Endodermal cell (in vitro differentiated cells): ENCODE measurements at regions not wholly inside any gene's neighbourhood (a gene's known extent, or its start where the extent isn't known, plus 50 kb on each side); places are given as distances from the start of the nearest gene placed in this dataset.

Source experiments
- DNase-seq: peaks from one replicate; pipeline ENCODE4 v3.0.0-alpha.2; 2017
- H3K27ac ChIP-seq: 2 replicates; pipeline ENCODE4 v1.5.1; 2013; ENCODE audit warnings: mild to moderate bottlenecking, low read depth, low read length, moderate library complexity
- H3K27me3 ChIP-seq: 2 replicates; pipeline ENCODE4 v1.6.1; 2013; ENCODE audit warnings: mild to moderate bottlenecking, low read length, moderate library complexity; ENCODE audit not compliant: insufficient read depth, control insufficient read depth, poor library complexity, severe bottlenecking
- H3K36me3 ChIP-seq: 2 replicates; pipeline ENCODE4 v1.7.0; 2013; ENCODE audit warnings: mild to moderate bottlenecking, low read length, moderate library complexity; ENCODE audit not compliant: control insufficient read depth, insufficient read depth
- H3K4me1 ChIP-seq: one replicate; pipeline ENCODE4 v1.7.0; 2013; ENCODE audit warnings: low read length; ENCODE audit not compliant: control insufficient read depth, insufficient read depth
- H3K4me3 ChIP-seq: 2 replicates; pipeline ENCODE4 v1.5.1; 2013; ENCODE audit warnings: mild to moderate bottlenecking, low read length, moderate library complexity
- H3K9ac ChIP-seq: 2 replicates; pipeline ENCODE4 v1.6.1; 2013; ENCODE audit warnings: mild to moderate bottlenecking, low read length, moderate library complexity; ENCODE audit not compliant: poor library complexity, severe bottlenecking; ENCODE audit errors: extremely low read depth
- H3K9me3 ChIP-seq: 2 replicates; pipeline ENCODE4 v1.6.1; 2013; ENCODE audit warnings: mild to moderate bottlenecking, low read length, moderate library complexity; ENCODE audit not compliant: control insufficient read depth
- H3K27ac Mint-ChIP-seq: 2 replicates; pipeline ENCODE4 v1.8.0; 2020; ENCODE audit warnings: mixed read lengths
- H3K27me3 Mint-ChIP-seq: 2 replicates; pipeline ENCODE4 v1.8.0; 2021; ENCODE audit warnings: mild to moderate bottlenecking, mixed read lengths; ENCODE audit not compliant: insufficient read depth
- H3K36me3 Mint-ChIP-seq: 2 replicates; pipeline ENCODE4 v1.8.0; 2020; ENCODE audit warnings: low read depth, mixed read lengths
- H3K4me1 Mint-ChIP-seq: 2 replicates; pipeline ENCODE4 v1.8.0; 2020; ENCODE audit warnings: mixed read lengths
- H3K4me3 Mint-ChIP-seq: 2 replicates; pipeline ENCODE4 v1.8.0; 2020; ENCODE audit warnings: mild to moderate bottlenecking, moderate library complexity, mixed read lengths
- H3K9me3 Mint-ChIP-seq: 2 replicates; pipeline ENCODE4 v1.8.0; 2020; ENCODE audit warnings: mild to moderate bottlenecking, mixed read lengths
- WGBS, 2 experiments: methylation state at CpG; one replicate each; pipeline versions ENCODE4 v1.1.5 to v1.1.7; 2013; ENCODE audit warnings: missing lambda C conversion rate in 2 of 2, mixed read lengths in 1 of 2; ENCODE audit not compliant: insufficient coverage in 1 of 2, insufficient read length in 1 of 2; 5-methylcytosine and 5-hydroxymethylcytosine counted together
- TF ChIP-seq, protein P1 (sequence below): fragments of 200-600 bp; sonication (generic); conservative IDR thresholded peaks from 2 replicates; pipeline ENCODE4 v1.5.0; 2021; ENCODE audit warnings: antibody characterized with exemption, mild to moderate bottlenecking

DNA sequence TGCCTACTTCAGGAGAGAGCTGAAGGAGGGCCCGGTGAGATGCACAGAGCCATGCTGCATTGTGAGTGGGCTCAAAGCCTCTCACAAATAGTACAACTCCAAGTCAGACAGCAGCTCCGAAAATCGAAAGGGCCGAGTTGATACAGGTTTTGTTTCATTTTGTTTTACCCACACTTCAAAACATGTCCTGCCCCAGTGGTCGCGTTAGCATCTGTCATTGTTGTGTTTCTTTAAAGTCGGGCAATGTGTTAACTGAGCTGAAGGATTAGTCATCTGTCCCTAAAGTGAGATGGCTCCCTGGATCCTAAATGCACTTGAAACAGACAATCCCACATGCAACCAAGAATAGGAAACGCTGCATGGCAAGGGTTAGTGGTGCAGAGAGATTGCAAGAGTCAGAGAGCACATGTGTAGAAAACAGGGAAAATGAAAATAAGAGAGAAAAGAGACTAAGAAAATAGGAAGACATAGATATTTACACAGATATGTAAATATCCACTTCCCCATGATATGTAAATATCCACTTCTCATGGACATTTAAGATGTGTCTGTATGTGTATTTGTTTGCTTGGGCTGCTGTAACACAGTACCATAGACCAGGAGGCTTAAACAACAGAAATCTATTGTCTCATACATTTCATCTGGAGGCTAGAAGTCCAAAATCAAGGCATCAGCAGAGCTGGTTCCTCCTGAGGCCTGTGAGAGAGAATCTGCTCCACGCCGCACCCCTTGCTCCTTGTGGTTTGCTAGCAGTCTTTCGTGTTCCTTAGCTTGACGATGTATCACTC lies 131.4 kb upstream of the RAB4A start:
- TF ChIP-seq, protein P1, sequence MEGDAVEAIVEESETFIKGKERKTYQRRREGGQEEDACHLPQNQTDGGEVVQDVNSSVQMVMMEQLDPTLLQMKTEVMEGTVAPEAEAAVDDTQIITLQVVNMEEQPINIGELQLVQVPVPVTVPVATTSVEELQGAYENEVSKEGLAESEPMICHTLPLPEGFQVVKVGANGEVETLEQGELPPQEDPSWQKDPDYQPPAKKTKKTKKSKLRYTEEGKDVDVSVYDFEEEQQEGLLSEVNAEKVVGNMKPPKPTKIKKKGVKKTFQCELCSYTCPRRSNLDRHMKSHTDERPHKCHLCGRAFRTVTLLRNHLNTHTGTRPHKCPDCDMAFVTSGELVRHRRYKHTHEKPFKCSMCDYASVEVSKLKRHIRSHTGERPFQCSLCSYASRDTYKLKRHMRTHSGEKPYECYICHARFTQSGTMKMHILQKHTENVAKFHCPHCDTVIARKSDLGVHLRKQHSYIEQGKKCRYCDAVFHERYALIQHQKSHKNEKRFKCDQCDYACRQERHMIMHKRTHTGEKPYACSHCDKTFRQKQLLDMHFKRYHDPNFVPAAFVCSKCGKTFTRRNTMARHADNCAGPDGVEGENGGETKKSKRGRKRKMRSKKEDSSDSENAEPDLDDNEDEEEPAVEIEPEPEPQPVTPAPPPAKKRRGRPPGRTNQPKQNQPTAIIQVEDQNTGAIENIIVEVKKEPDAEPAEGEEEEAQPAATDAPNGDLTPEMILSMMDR, result no peak
- H3K4me3 ChIP-seq, result no peak overlapping the region
- H3K4me1 ChIP-seq, result no peaks in the 10 kb centered on the region
- H3K27ac ChIP-seq, result no peak overlapping the region
- H3K9me3 ChIP-seq, result peaks cover 22% of the 10 kb centered on the region
- DNase-seq, result no peak
- no peak overlapping the region for H3K9ac ChIP-seq
- Mint-ChIP-seq H3K4me1 (peaks cover 15% of the 10 kb centered on the region), H3K36me3 (peaks cover 2% of the 10 kb centered on the region), H3K9me3 (peaks cover 19% of the 10 kb centered on the region), H3K27me3 (peaks cover 7% of the 10 kb centered on the region), H3K27ac (no peak overlapping the region), H3K4me3 (no peak overlapping the region)
- 80 to 87% methylated on average over 7 to 12 of the region's 12 CpGs for WGBS, 2 experiments
- no peaks in the 10 kb centered on the region for H3K27me3 ChIP-seq
- no peaks in the 10 kb centered on the region for H3K36me3 ChIP-seq

DNA sequence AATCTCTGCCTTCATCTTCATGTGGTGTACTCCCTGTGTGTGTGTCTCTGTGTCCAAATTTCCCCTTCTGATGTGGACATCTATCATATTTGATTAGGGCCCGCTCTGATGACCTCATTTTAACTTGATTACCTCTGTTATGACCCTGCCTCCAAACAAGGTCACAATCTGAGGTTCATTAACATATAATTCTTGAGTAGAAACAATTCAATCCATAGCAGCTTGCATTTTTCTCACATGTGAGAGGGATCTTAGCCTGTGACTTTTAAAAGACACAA lies 130.9 kb upstream of the RAB4A start:
- Histone ChIP-seq H3K9ac (no peak overlapping the region), H3K4me3 (no peak overlapping the region), H3K9me3 (peaks cover 17% of the 10 kb centered on the region), H3K4me1 (no peaks in the 10 kb centered on the region), H3K27me3 (no peaks in the 10 kb centered on the region), H3K27ac (no peak overlapping the region), H3K36me3 (no peaks in the 10 kb centered on the region)
- WGBS, 2 experiments, result 93 to 100% methylated on average over 1 of the region's 1 CpG
- no peak overlapping the region for H3K27ac Mint-ChIP-seq
- peaks cover 14% of the 10 kb centered on the region for H3K9me3 Mint-ChIP-seq
- peaks cover 2% of the 10 kb centered on the region for H3K36me3 Mint-ChIP-seq
- peaks cover 10% of the 10 kb centered on the region for H3K27me3 Mint-ChIP-seq
- TF ChIP-seq, protein P1, result no peak
- H3K4me3 Mint-ChIP-seq, result no peak overlapping the region
- no peak for DNase-seq
- H3K4me1 Mint-ChIP-seq, result peaks cover 15% of the 10 kb centered on the region

DNA sequence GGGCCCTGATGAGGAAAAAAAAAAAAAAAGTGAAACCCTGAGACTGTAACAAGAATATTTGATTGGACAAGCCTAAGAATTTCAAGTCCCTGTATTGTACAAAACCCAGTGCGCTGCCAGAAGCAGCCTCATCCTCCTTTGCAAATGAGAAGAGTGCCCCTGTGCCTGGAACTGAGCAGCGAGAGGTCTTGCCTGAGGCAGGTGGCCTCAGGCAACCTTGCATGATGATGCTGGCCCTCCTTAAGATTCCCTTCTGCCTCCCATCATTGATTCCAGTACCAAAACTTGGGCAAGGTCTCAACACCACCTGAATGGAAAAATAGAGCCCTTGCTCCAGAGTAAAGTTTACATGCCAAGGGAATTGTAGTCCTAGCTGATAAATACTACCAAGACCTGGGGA lies 129.6 kb upstream of the RAB4A start:
- H3K9me3 Mint-ChIP-seq, result peaks cover 2% of the 10 kb centered on the region
- Histone ChIP-seq H3K9ac (no peak overlapping the region), H3K27ac (no peak overlapping the region), H3K27me3 (peaks cover 4% of the 10 kb centered on the region), H3K4me3 (no peak overlapping the region), H3K9me3 (peaks cover 6% of the 10 kb centered on the region), H3K36me3 (no peaks in the 10 kb centered on the region), H3K4me1 (no peaks in the 10 kb centered on the region)
- peaks cover 15% of the 10 kb centered on the region for H3K4me1 Mint-ChIP-seq
- no peak for DNase-seq
- H3K36me3 Mint-ChIP-seq, result peaks cover 2% of the 10 kb centered on the region
- peaks cover 19% of the 10 kb centered on the region for H3K27me3 Mint-ChIP-seq
- H3K4me3 Mint-ChIP-seq, result no peak overlapping the region
- H3K27ac Mint-ChIP-seq, result no peak overlapping the region
- 95 to 100% methylated on average over 2 of the region's 2 CpGs for WGBS, 2 experiments
- TF ChIP-seq, protein P1, result no peak
